ENCODE measurements at regions not wholly inside any gene's neighbourhood (a gene's known extent, or its start where the extent isn't known, plus 50 kb on each side); places are given as distances from the start of the nearest gene placed in this dataset.

DNA sequence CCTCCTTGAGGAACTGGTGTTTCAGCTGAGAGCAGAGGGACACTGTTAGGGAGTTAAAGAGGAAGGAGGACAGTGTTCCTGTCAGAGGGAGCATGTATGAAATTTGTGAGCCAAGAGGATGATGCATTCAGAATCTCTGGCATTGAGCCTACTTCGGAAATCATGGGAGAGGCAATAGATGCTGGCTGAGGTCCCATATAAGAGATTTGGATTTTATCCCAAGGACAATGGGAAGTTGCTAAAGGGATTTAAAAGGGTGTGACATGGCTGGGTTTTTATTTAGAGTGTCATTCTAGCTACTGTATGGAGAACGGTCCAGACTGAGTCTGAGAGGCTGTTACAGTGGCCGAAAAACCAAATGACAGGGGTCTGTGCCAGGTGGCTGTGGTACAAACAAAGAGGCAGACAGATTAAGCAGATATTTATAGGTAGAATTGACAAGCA lies 403.2 kb upstream of the B3GALT2 start:
- H3K4me3 ChIP-seq (ENCODE audit: insufficient read depth, low read length): no peak overlapping the region
- H3K9me3 ChIP-seq (ENCODE audit: low read depth, low read length): no peaks in the 10 kb centered on the region
- no peaks in the 10 kb centered on the region for H4K20me1 ChIP-seq (ENCODE audit: insufficient read depth, low read length)
- H3K27me3 ChIP-seq (ENCODE audit: insufficient read depth, low read length): no peaks in the 10 kb centered on the region
- no peaks in the 10 kb centered on the region for H3K4me1 ChIP-seq (ENCODE audit: insufficient read depth, low read length)
- DNase-seq (ENCODE audit: insufficient read length, low spot score, missing footprints): no peak
- no peaks in the 10 kb centered on the region for H3K79me2 ChIP-seq (ENCODE audit: insufficient read depth, low read length)
- no peaks in the 10 kb centered on the region for H3K36me3 ChIP-seq (ENCODE audit: insufficient read depth, low read length)
- TF ChIP-seq, protein P1, sequence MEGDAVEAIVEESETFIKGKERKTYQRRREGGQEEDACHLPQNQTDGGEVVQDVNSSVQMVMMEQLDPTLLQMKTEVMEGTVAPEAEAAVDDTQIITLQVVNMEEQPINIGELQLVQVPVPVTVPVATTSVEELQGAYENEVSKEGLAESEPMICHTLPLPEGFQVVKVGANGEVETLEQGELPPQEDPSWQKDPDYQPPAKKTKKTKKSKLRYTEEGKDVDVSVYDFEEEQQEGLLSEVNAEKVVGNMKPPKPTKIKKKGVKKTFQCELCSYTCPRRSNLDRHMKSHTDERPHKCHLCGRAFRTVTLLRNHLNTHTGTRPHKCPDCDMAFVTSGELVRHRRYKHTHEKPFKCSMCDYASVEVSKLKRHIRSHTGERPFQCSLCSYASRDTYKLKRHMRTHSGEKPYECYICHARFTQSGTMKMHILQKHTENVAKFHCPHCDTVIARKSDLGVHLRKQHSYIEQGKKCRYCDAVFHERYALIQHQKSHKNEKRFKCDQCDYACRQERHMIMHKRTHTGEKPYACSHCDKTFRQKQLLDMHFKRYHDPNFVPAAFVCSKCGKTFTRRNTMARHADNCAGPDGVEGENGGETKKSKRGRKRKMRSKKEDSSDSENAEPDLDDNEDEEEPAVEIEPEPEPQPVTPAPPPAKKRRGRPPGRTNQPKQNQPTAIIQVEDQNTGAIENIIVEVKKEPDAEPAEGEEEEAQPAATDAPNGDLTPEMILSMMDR (IDR thresholded peaks at IDR 0.05; ENCODE audit: extremely low read depth, low read depth, low read length): no peak
- no peak overlapping the region for H2AFZ ChIP-seq (ENCODE audit: low read length)
- no peak overlapping the region for H3K27ac ChIP-seq (ENCODE audit: low read depth, low read length)
- H3K4me2 ChIP-seq (ENCODE audit: insufficient read depth, low read length): no peak overlapping the region

DNA sequence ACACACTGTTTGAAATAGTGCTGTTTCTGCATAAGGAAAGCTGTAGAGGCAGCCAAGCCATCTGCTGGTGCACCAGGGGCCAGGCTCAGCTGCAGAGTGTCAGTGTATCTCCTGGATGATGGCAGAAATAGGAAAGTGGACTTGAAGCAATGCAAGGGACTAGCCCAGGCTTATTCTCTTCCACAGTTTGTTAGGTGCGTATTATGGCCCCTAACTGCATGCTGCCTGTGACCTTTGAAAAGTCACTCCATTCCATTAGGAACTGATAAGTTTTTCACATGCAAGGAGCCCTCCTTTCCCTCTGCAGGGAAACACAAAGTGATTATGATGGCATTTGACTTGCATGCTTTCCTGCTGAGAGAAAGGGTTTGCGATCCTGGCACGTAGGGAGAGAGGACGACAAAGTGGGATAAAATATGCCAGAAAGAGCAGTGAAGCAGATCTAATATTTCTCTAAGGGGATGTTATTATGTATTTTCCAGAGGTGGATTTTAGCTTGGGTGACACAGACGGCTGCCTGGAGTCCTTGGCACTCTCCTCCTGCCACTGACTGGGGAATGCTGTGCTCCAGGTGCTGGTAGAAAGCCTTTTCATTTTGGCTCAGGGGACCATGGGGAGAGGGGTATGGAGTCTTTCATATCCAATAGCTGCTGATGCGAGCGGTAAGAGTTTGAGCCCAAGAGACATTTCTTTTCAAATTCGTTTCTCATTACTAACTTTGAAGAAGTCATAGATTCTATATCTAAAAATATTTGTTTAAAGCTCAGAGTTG lies 402.1 kb upstream of the B3GALT2 start:
- H3K27ac ChIP-seq (ENCODE audit: low read depth, low read length): no peak overlapping the region
- H2AFZ ChIP-seq (ENCODE audit: low read length): no peak overlapping the region
- H3K79me2 ChIP-seq (ENCODE audit: insufficient read depth, low read length): no peaks in the 10 kb centered on the region
- no peaks in the 10 kb centered on the region for H4K20me1 ChIP-seq (ENCODE audit: insufficient read depth, low read length)
- no peak overlapping the region for H3K4me3 ChIP-seq (ENCODE audit: insufficient read depth, low read length)
- TF ChIP-seq, protein P1 (IDR thresholded peaks at IDR 0.05; ENCODE audit: extremely low read depth, low read depth, low read length): no peak
- H3K27me3 ChIP-seq (ENCODE audit: insufficient read depth, low read length): no peaks in the 10 kb centered on the region
- H3K4me1 ChIP-seq (ENCODE audit: insufficient read depth, low read length): no peaks in the 10 kb centered on the region
- no peaks in the 10 kb centered on the region for H3K36me3 ChIP-seq (ENCODE audit: insufficient read depth, low read length)
- H3K9me3 ChIP-seq (ENCODE audit: low read depth, low read length): no peaks in the 10 kb centered on the region
- no peak overlapping the region for H3K4me2 ChIP-seq (ENCODE audit: insufficient read depth, low read length)
- DNase-seq (ENCODE audit: insufficient read length, low spot score, missing footprints): no peak

DNA sequence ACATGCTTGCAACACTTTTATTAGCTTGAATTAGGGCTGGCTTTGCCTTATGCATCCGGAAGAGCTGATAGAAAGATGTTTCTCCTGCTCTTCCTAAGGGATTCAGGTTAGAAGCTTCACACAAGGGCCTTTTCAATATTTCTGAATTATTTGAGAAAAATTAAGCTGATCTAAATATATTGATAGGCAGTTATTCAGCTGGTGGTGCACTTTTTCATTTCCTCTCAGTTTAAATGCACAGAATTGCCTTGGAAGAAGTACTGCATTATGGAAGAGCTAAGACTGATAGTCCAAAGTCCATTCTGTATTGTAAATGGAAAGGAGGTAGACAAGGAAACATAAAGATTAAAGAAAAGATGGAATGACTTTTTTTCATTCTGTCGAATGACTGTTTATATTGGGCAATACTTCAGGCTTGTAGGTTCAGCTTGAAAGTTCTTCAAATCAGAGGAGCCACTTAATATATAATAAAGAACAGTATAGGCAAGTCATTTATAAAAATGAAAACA lies 398.4 kb upstream of the B3GALT2 start:
- H3K27ac ChIP-seq (ENCODE audit: low read depth, low read length): no peak overlapping the region
- H4K20me1 ChIP-seq (ENCODE audit: insufficient read depth, low read length): no peaks in the 10 kb centered on the region
- H3K9me3 ChIP-seq (ENCODE audit: low read depth, low read length): no peaks in the 10 kb centered on the region
- H3K36me3 ChIP-seq (ENCODE audit: insufficient read depth, low read length): no peaks in the 10 kb centered on the region
- DNase-seq (ENCODE audit: insufficient read length, low spot score, missing footprints): no peak
- H3K4me3 ChIP-seq (ENCODE audit: insufficient read depth, low read length): no peak overlapping the region
- H2AFZ ChIP-seq (ENCODE audit: low read length): no peak overlapping the region
- no peaks in the 10 kb centered on the region for H3K79me2 ChIP-seq (ENCODE audit: insufficient read depth, low read length)
- no peaks in the 10 kb centered on the region for H3K4me1 ChIP-seq (ENCODE audit: insufficient read depth, low read length)
- TF ChIP-seq, protein P1 (IDR thresholded peaks at IDR 0.05; ENCODE audit: extremely low read depth, low read depth, low read length): no peak
- H3K4me2 ChIP-seq (ENCODE audit: insufficient read depth, low read length): no peak overlapping the region
- H3K27me3 ChIP-seq (ENCODE audit: insufficient read depth, low read length): no peaks in the 10 kb centered on the region

DNA sequence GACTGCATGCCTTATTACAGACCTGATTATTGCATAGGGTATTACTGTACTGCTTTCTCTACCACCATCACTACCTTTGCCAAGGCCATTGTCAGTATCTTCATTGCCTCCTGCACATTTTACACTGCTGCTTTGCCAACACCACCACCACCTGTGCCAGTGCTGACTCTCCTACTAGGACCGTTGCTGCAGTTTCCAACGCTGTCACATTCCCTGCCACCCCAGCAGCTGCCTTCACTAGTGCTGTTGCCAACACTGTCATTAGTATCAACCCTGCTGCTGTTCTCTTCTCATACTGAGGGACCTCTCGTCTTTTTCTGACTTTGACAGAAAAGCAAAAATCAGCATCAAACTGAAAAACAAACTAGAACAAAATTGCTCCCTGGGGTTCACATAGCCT lies 394.9 kb upstream of the B3GALT2 start:
- Histone ChIP-seq H4K20me1 (ENCODE audit: insufficient read depth, low read length) (no peaks in the 10 kb centered on the region), H3K79me2 (ENCODE audit: insufficient read depth, low read length) (no peaks in the 10 kb centered on the region), H3K27ac (ENCODE audit: low read depth, low read length) (no peak overlapping the region), H3K36me3 (ENCODE audit: insufficient read depth, low read length) (no peaks in the 10 kb centered on the region), H3K4me2 (ENCODE audit: insufficient read depth, low read length) (no peak overlapping the region), H3K27me3 (ENCODE audit: insufficient read depth, low read length) (no peaks in the 10 kb centered on the region), H3K9me3 (ENCODE audit: low read depth, low read length) (no peaks in the 10 kb centered on the region), H2AFZ (ENCODE audit: low read length) (no peak overlapping the region), H3K4me3 (ENCODE audit: insufficient read depth, low read length) (no peak overlapping the region), H3K4me1 (ENCODE audit: insufficient read depth, low read length) (no peaks in the 10 kb centered on the region)
- TF ChIP-seq, protein P1 (IDR thresholded peaks at IDR 0.05; ENCODE audit: extremely low read depth, low read depth, low read length): no peak
- DNase-seq (ENCODE audit: insufficient read length, low spot score, missing footprints): no peak

Measured in osteoblast (primary cell).